SK-N-MC (cell line): ENCODE measurements at regions not wholly inside any gene's neighbourhood (a gene's known extent, or its start where the extent isn't known, plus 50 kb on each side); places are given as distances from the start of the nearest gene placed in this dataset.
"Not testable (repeated sequence)": the region's sequence is repeated elsewhere in the genome, so short reads cannot be mapped to it uniquely, and the experiment has no call there.

ENCODE experiments used
- DNase-seq: peaks from one replicate; pipeline ENCODE4 v3.0.0-alpha.2; 2011; ENCODE audit warnings: low read depth, low spot score
- H3K27ac ChIP-seq: fragments of 200-600 bp; sonication (generic); 2 replicates; pipeline ENCODE4 v1.5.1; 2016; ENCODE audit warnings: mixed run types
- H3K36me3 ChIP-seq: fragments of 200-600 bp; sonication (generic); 2 replicates; pipeline ENCODE4 v1.6.1; 2017; ENCODE audit warnings: antibody characterized with exemption, low read length, mixed read lengths; ENCODE audit not compliant: insufficient read depth
- H3K4me3 ChIP-seq: fragments of 200-600 bp; sonication (generic); 2 replicates; pipeline ENCODE4 v1.5.1; 2016
- H3K9ac ChIP-seq: fragments of 200-600 bp; sonication (generic); 2 replicates; pipeline ENCODE4 v1.8.0; 2017; ENCODE audit warnings: mixed run types, mixed read lengths; ENCODE audit not compliant: insufficient read length
- H3K9me3 ChIP-seq: fragments of 200-600 bp; sonication (generic); 2 replicates; pipeline ENCODE4 v1.6.1; 2017; ENCODE audit warnings: low read depth, mild to moderate bottlenecking, antibody characterized with exemption, low read length, moderate library complexity, mixed read lengths
- EZH2 ChIP-seq: fragments of 200-600 bp; sonication (generic); IDR thresholded peaks from one replicate; pipeline ENCODE4 v1.6.1; 2017; ENCODE audit warnings: antibody characterized with exemption
- FOXP2 ChIP-seq: optimal IDR thresholded peaks from 2 replicates; pipeline ENCODE3; 2011; ENCODE audit warnings: mild to moderate bottlenecking, moderate library complexity; ENCODE audit not compliant: insufficient read depth; ENCODE audit errors: extremely low read length, control extremely low read depth
- POLR2AphosphoS5 ChIP-seq: IDR thresholded peaks from 2 replicates; pipeline ENCODE4 v1.6.1; 2012; ENCODE audit warnings: mild to moderate bottlenecking, low read depth, low read length, borderline replicate concordance

DNA sequence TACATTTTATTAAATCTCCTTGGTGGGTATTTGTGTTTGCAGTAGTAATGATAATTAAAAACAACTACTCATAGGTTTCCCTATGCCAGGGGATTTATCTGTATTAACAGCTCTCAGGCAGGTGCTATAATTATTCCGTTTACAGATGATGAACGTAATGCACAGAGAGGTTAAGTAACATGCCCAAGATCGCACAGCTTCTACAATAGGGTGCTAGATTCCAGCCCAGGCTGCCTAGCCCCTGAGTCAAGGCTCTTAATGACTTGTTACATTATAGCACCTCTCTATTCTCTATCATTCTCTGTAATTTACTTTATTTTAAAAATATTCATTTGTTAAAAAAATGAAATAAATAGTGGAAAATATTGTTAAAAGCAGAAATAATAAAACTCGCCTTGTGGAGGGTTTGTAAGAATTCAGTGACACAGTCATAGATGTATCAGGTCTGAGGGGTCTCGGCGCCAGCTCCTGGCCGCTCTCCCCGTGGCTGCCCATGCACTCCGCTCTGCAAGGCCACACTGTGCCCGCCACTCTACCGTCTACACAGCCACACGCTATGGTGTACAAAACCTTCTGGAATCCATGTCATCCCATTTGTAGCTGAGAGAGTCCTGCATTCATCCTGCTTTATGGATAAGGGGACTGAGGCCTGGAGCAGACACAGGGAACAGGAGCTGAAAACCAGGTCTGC is 562.2 kb downstream of the MATN1 start:
- no peak overlapping the region for H3K9ac ChIP-seq

DNA sequence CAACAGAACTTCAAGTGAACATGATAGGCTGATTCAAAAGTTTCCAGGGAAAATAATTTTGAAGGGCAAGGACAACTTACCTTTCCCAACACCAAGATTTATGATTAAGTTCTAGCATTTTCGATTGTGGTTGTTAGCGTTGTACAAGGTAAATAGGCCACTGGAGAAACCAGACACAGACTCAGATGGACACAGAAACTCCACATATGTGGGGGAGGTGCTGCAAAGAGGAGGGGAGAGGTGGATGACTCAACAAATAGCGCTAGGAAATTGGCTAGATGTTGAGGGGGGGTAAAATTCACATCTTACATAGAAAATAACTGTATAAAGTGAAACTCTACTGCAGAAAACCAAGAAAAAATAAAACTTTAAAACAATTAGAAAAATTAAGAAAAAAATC is 564.4 kb downstream of the MATN1 start:
- Histone ChIP-seq H3K9ac (no peak overlapping the region), H3K36me3 (no peaks in the 10 kb centered on the region), H3K4me3 (no peak overlapping the region), H3K27ac (no peak overlapping the region), H3K9me3 (no peaks in the 10 kb centered on the region)
- no peak for DNase-seq
- TF ChIP-seq EZH2 (no peak), FOXP2 (no peak), POLR2AphosphoS5 (no peak)

More for the DNA sequence above, 562.2 kb downstream of the MATN1 start:
- TF ChIP-seq POLR2AphosphoS5 (no peak), EZH2 (no peak), FOXP2 (no peak)
- Histone ChIP-seq H3K27ac (no peak overlapping the region), H3K4me3 (no peak overlapping the region), H3K36me3 (no peaks in the 10 kb centered on the region), H3K9me3 (no peaks in the 10 kb centered on the region)
- no peak for DNase-seq

DNA sequence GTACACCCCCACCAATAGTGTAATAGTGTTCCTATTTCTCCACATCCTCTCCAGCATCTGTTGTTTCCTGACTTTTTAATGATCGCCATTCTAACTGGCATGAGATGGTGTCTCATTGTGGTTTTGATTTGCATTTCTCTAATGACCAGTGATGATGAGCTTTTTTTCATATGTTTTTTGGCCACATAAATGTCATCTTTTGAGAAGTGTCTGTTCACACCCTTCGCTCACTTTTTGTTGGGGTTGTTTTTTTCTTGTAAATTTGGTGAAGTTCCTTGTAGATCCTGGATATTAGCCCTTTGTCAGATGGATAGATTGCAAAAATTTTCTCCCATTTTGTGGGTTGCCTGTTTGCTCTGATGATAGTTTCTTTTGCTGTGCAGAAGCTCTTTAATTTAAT is 567.7 kb downstream of the MATN1 start:
- H3K9ac ChIP-seq, H3K36me3 ChIP-seq, DNase-seq, H3K27ac ChIP-seq, H3K4me3 ChIP-seq, H3K9me3 ChIP-seq: not testable (repeated sequence)

DNA sequence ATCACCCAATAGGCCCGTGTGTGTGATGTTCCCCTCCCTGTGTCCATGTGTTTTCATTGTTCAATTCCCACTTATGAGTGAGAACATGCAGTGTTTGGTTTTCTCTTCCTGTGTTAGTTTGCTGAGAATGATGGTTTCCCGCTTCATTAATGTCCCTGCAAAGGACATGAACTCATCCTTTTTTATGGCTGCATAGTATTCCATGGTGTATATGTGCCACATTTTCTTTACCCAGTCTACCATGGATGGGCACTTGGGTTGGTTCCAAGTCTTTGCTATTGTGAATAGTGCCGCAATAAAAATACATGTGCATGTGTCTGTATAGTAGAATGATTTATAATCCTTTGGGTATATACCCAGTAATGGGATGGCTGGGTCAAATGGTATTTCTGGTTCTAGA is 568.1 kb downstream of the MATN1 start:
- not testable (repeated sequence) for H3K27ac ChIP-seq, H3K4me3 ChIP-seq, H3K9ac ChIP-seq, DNase-seq, H3K9me3 ChIP-seq, H3K36me3 ChIP-seq

DNA sequence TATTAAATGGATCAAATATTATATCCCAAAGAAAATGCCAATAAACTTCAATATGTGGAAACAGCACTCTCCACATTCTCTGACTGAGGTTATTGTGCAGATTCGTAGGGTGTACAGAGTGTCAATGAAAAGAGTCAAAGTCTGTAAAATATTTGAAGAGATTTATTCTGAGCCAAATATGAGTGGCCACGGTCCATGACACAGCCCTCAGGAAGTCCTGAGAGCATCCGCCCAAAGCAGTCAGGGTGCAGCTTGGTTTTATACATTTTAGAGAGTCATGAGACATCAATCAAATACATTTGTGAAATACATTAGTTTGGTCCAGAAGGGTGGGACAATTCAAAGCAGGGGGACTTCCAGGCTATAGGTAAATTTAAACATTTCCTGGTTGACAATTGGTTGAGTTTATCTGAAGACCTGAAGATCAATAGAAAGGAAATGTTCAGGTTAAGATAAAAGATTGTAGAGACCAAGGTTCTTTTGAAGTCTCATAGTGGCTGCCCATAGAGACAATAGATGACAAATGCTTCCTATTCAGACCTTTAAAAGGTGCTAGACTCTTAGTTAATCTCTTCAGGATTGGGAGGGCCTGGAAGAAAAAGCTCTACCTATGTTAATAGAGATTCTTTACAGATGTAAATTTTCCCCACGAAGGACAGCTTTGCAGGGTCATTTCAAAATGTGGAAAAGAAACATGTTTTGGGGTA is 569.5 kb downstream of the MATN1 start:
- no peak for DNase-seq
- no peak for TF ChIP-seq FOXP2
- no peak for TF ChIP-seq POLR2AphosphoS5
- no peak for TF ChIP-seq EZH2
- Histone ChIP-seq H3K4me3 (no peak overlapping the region), H3K9me3 (no peaks in the 10 kb centered on the region), H3K27ac (no peak overlapping the region), H3K9ac (no peak overlapping the region), H3K36me3 (no peaks in the 10 kb centered on the region)

DNA sequence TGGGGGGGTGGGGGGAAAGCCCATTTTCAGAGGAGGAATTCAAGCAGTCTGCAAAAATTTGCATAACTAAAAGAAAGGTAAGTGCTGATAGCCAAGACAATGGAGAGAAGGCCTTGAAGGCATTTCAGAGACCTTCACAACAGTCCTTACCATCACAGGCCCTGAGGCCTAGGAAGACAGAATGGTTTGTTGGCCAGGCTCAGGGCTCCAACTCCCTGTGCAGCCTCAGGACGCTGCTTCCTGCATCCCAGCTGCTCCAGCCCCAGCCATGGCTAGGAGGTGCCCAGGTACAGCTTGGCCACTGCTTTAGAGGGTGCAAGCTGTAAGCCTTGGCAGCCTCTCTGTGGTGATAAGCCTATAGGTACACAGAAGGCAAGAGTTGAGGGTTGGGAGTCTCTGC is 571.6 kb downstream of the MATN1 start:
- no peak overlapping the region for H3K4me3 ChIP-seq
- no peaks in the 10 kb centered on the region for H3K36me3 ChIP-seq
- H3K9ac ChIP-seq: no peak overlapping the region
- DNase-seq: no peak
- no peaks in the 10 kb centered on the region for H3K9me3 ChIP-seq
- no peak overlapping the region for H3K27ac ChIP-seq
- TF ChIP-seq POLR2AphosphoS5 (no peak), FOXP2 (no peak), EZH2 (no peak)

DNA sequence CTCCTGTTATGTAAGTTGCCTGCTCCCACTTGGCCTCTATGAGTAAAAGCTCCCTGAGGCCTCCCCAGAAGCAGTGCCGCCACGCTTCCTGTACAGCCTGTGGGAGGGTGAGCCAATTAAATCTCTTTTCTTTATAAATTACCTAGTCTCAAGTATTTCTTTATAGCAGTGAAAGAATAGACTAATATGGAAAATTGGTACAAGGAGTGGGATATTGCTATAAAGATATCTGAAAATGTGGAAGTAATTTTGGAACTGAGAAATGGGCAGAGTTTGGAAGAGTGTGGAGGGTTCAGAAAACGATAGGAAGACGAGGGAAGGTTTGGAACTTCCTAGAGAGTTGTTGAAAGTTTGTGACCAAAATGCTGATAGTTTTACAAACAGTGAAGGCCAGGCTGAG is 572.3 kb downstream of the MATN1 start:
- Histone ChIP-seq H3K9ac (no peak overlapping the region), H3K4me3 (no peak overlapping the region), H3K9me3 (no peaks in the 10 kb centered on the region), H3K36me3 (no peaks in the 10 kb centered on the region), H3K27ac (no peak overlapping the region)
- DNase-seq: no peak
- no peak for TF ChIP-seq EZH2
- TF ChIP-seq FOXP2: no peak
- TF ChIP-seq POLR2AphosphoS5: no peak

DNA sequence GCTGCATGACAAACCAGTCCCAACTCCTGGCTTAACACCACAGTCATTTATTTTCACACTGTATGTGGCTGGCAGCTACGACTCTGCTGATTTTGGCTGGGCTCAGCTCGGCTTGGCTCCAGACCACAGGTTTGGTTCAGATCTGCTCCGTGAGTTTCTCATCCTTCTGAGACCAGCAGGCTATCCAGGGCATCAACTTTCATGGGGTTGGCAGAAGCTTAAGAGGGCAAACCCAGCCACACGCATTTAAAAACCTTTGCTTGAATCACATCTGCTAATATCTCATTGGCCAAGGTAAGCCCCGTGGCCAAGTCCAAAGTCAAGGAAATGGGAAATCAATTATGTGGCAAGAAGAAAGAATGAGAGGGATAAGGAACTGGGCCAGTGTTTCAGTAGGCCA is 574.2 kb downstream of the MATN1 start:
- no peak overlapping the region for H3K4me3 ChIP-seq
- H3K9ac ChIP-seq: no peak overlapping the region
- no peaks in the 10 kb centered on the region for H3K36me3 ChIP-seq
- TF ChIP-seq POLR2AphosphoS5 (no peak), EZH2 (no peak), FOXP2 (no peak)
- H3K9me3 ChIP-seq: no peaks in the 10 kb centered on the region
- H3K27ac ChIP-seq: no peak overlapping the region
- no peak for DNase-seq

DNA sequence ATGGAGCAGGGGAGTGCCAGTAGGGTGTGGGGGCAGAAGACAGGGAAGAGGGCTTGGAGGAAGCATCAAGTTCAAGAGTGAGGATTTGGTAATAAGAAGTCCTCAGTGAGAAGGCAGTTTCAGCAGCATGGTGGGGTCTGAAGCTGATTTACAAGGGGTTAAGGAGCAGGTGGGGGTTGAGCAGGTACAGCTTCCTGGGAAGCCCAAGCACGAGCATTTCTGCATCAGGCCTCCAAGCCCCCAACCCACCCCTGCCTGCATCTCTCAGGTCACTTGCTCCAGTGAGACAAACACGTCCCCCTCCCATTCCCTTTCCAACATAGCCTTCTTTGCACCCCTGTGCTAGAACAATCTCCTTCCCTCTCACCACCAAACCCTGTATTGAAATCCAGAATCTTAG is 574.7 kb downstream of the MATN1 start:
- H3K9ac ChIP-seq: no peak overlapping the region
- no peak overlapping the region for H3K27ac ChIP-seq
- no peak overlapping the region for H3K4me3 ChIP-seq
- no peaks in the 10 kb centered on the region for H3K9me3 ChIP-seq
- H3K36me3 ChIP-seq: no peaks in the 10 kb centered on the region
- TF ChIP-seq EZH2: no peak
- TF ChIP-seq POLR2AphosphoS5: no peak
- no peak for TF ChIP-seq FOXP2
- DNase-seq: no peak
